Esophagus muscularis mucosa (tissue), 3 donors: ENCODE measurements at regions not wholly inside any gene's neighbourhood (a gene's known extent, or its start where the extent isn't known, plus 50 kb on each side); places are given as distances from the start of the nearest gene placed in this dataset.
"Not testable (repeated sequence)": the region's sequence is repeated elsewhere in the genome, so short reads cannot be mapped to it uniquely, and the experiment has no call there.

Experiments used
- EP300 ChIP-seq: sonication (generic); formaldehyde crosslinking; IDR thresholded peaks from one replicate; pipeline ENCODE4 v1.6.1; 2017; ENCODE audit warnings: antibody characterized with exemption
- POLR2AphosphoS5 ChIP-seq, 2 donors: sonication (generic); formaldehyde crosslinking; IDR thresholded peaks; one replicate each; pipeline ENCODE4 v1.6.1; 2017; ENCODE audit warnings: antibody characterized with exemption in 2 of 2

- not testable (repeated sequence) for TF ChIP-seq EP300; POLR2AphosphoS5 (IDR thresholded peaks at IDR 0.05)
Observed at GRCh38 chr7:9552431-9552830, 1119.0 kb downstream of the NXPH1 start.
